NCI-H2029 treated with DMSO at 0.1 percent for 48 hours (cell line): ENCODE measurements at regions not wholly inside any gene's neighbourhood (a gene's known extent, or its start where the extent isn't known, plus 50 kb on each side); places are given as distances from the start of the nearest gene placed in this dataset.

Source experiments
- DNase-seq: peaks from one replicate; lab custom pipeline; 2025; lab: John Stamatoyannopoulos, UW

DNA sequence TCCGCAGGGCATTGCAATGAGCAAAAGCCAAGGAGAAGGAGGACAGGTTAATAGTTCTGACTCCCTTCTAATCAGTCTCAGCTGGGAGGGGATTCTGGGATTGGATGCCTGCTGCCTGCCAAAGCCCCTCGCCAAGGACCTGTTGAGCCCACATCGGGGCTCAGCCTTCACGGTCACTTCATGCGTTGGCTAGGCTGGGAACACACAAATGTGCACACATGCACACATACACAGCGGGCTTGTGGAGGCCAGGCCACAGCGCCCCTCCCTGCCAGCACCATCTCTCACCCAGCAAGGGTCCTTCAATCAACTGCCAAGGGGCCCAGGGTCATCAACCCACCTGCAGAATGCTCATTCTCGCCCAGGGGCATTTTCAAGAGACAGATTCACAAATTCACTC is 113.9 kb downstream of the C5orf15 start:
- no peak for DNase-seq

DNA sequence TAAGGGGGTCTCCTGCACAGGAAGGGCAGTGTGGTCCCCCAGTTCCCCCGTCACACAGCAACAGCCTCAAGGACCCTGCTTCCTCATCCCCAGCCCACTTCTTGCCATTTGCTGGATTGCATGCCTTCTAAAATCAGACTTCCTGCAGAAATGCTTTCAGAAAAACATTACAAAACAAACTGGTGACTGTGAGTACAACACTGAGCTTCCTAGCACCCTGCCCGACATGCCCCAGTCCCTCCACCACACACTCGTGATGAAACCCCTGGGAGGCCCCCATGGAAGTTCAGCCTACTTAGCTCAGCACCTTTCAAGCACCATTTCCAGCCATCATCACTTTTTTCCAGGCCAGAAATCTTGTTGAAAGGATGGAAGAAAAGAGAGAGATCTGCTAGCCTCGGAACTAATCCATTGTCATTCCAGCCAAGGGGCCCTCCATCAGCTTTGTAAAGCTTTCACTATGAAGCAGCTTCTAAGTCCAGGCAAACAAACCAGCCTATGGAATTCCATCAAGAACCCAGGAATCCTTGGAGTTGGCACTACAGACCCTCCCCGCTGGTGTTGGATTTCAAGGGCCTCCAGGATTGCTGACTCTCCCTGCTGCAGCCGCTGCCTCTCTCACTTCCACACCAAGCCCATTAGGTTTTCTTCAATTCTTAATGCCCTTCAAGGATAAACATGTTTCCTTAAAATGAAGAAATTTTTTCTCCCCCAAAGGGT is 114.6 kb downstream of the C5orf15 start:
- no peak for DNase-seq

DNA sequence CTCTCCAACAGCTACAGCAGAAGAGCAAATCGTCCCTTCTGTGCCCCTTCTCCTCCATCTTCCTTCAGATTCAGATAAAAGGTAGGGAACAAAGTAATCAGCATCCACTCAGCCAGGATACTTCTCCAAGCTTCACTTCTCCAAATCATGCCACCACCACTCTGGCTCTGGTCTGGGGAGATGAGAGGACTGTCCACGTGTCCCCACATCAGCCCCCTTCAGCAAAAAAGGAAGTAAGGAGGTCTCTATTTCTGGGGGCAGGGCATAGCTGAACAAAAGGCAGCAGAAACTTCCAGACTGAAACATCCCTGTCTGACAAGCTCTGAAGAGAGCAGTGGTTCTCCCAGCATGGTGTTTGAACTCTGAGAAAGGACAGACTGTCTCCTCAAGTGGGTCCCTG is 116.9 kb downstream of the C5orf15 start:
- DNase-seq = no peak

DNA sequence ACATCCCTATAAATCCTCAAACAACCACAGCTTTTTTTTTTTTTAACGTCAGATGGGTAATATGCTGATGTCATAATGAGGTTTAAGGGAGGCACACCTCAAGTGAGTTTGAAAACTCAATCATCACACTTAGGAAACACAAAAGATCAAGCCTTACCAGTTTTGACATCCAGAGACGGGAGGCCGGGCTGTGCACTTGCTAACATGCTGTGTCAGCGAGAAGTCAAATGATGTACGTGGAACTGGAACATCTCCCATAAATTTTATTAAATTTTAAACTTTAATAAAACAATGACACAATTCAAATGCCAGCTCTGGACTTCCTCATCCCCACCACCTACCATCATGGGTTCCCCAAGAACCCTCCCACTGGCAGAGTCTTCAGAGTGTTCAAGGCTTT is 117.6 kb downstream of the C5orf15 start:
- DNase-seq = no peak

DNA sequence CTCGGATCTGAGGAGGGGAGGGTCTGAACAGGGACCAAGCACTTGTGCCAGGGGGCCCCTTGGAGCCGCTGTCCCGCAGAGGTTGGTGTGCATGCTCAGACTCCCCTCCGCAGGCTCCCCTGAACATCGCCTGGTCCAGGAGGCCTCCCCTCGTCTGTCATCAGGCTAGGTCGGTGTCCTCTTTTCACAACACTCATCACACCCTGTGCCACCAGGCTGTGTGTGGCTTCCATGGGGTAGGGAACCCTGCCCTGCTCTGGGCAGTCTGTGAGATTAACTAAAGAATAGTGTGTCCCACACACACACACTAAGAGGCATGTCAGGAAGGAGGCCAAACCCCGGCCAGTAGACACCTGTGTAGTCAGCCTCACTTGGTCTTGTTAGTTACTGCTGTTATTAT is 119.3 kb downstream of the C5orf15 start:
- DNase-seq = no peak

DNA sequence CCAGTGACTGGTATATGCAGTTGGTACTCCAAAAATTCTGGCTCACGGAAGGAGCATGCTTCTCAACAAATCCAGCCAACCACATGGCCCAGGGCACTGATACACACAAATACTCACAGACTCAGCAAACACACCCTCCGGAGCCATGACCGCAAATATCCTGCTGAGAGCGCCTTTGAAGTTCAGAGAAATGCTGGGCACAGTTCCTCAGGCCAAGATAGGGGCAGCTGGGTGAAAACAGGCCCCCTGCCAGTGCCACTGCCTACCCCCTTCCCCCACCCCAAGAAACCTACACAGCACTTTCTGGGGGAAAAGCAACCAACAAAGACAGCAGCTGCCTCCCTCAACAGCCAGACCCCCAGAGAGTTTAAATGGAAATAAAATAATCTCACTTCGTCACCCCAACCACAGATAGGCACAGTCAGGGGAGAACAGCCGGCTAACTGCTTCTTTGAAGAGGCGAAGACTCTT is 120.0 kb downstream of the C5orf15 start:
- DNase-seq = peak; percentile 54

DNA sequence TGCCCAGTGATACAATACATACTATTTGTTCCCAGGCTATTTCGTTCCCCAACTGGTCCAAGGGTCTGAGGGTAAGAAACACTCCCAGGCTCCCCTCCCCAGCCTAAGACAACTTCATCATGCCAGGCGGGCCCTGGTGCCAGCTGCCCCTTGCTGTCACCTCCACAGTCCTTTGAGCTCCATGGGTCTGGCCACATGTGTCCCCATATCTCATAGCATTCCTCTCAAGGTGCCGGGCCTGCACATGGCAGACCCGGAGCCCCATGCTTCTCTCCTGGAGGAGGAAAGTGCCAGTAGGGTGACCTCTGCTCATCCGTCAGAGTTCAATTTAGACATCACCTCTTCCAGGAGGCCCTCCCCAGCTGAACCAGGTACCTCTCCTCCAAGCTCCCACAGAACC is 120.5 kb downstream of the C5orf15 start:
- no peak for DNase-seq

DNA sequence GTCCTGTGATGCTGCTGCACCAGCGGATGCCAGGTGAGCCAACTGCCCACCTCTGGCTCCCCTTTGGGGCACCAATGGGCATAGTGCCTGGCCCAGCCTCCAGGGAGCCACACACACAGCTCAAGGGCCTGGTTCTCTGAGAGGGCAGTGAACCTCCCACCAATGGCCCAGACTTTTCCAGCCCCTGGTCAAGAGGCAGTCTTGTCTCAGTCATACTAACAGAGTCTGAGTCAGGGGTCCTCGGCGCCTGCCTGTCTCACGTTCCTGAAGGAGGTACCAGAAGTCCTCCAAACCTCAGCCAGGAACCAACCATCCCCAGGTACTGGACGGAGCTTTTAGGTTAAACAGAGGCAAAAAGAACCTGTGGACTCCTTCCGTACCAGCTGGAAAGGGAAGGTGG is 121.1 kb downstream of the C5orf15 start:
- DNase-seq = no peak

DNA sequence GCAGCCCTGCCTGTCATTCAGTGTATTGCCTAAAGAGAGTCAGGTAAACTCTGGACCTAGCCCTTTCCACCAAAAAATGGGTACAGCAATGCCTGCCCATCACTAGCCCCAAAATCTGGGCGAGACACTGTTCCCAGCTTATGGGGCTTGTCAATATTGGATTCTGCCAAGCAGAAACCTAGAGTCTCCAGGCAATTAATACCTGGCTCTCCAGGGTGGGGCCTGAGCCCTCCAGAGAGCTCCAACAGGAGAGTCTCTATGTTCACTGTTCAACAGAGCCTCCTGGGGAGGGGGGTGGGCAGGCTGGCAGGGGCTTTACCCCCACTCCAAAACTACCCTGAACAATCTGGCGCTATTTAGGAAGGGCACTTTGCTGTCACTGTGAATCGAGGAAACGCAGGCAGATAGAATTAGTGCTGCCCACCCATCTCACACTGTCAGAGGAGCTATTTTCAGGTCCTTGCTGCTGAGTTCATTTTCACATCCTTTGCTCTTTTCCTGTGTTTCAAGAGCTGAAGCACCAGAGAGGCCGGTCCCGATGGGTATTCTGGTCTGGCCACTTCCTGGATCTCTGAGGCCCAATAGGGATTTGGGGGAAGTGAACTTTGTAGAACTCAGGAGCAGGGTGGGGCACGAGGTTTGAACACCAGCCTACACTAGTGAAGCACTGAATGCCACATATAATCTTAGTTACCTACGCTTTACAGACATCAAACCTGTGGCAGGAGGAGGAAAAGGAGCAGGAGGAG is 121.8 kb downstream of the C5orf15 start:
- DNase-seq = no peak

DNA sequence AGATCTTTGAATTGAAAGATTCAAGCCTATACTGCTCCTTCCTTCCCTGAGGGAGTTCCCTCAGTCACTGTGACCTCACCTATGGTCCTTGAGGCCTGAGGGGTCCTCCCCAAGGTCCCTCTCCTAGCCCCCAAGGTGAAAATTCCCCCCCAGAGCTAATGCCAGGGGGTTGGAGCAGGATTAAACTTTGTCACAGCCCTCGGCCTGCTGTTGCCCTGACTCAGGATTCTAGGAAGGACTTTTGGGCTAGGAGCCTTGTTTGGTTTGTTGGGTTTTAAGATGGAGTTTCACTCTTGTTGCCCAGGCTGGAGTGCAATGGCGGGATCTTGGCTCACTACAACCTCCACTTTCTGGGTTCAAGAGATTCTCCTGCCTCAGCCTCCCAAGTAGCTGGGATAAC is 123.2 kb downstream of the C5orf15 start:
- no peak for DNase-seq

DNA sequence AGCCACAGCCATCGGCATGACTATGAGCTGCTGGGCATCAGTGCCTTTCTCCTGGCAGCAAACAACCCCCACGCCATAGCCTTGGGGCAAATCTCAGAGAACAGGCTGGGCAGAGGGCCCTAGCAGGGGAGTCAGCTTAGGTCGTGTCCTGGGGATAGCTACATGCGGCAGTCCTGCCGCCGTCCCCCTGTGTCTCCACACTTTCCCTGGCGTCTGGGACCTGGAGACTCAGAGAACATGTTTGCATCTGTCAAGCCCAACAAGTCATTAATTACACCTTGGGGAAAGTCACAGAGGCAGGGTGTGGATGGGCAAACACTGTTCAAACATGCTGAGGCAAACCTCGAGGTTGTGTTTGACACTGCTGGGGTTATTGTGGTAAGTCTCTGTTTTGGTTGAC is 123.6 kb downstream of the C5orf15 start:
- no peak for DNase-seq

DNA sequence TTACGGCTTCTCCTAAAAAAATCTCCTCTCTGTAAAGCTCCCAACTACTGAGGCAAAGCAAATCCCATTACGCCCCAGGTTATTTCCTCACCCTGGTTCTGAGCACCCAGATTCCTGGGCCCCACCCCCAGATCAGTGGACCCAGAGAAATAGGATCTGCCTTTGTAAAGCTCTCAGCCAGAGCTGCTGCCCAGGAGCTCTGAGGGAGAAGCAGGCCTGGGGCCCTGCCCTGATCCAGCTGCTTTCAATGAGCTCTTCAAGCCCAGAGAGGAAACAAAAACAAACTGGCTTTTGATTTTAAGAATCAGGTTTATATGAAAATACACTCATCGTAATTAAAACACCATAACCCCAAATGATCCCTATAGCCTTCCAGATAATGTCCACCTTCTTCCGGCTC is 124.5 kb downstream of the C5orf15 start:
- no peak for DNase-seq

DNA sequence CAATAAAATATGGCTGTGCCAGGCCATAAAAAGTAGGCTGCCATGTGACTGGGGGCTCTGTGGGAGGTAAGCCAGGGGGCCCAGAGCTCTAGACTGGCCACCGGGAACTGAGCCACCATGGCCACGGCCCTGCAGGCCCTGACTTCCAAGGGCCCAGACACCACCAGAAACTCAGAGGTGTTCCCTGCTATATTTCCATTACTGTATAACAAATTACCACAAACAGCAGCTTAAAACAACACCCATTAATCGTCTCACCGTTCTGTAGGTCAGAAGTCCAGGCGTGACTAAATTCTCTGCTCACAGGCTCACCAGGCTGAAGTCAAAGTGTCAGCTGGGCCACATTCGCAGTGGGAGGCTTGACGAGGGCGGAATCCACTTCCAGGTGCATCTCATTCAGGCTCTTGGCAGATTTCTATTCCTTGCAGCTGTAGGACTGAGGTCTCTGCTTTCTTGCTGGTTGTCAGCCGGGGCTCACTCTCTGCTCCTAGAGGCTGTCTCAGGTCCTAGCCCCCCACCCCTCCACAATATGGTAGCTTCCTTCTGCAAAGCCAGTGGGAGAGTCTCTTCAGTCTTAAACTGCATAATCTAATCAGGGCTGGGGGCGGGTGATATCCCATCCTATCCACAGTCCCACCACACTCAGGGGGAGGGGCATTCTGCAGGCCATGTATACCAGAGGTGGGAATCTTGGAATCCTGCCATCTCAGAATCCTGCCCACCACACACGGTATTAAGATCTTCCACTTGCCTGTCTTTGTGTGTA is 125.4 kb downstream of the C5orf15 start:
- DNase-seq = no peak

DNA sequence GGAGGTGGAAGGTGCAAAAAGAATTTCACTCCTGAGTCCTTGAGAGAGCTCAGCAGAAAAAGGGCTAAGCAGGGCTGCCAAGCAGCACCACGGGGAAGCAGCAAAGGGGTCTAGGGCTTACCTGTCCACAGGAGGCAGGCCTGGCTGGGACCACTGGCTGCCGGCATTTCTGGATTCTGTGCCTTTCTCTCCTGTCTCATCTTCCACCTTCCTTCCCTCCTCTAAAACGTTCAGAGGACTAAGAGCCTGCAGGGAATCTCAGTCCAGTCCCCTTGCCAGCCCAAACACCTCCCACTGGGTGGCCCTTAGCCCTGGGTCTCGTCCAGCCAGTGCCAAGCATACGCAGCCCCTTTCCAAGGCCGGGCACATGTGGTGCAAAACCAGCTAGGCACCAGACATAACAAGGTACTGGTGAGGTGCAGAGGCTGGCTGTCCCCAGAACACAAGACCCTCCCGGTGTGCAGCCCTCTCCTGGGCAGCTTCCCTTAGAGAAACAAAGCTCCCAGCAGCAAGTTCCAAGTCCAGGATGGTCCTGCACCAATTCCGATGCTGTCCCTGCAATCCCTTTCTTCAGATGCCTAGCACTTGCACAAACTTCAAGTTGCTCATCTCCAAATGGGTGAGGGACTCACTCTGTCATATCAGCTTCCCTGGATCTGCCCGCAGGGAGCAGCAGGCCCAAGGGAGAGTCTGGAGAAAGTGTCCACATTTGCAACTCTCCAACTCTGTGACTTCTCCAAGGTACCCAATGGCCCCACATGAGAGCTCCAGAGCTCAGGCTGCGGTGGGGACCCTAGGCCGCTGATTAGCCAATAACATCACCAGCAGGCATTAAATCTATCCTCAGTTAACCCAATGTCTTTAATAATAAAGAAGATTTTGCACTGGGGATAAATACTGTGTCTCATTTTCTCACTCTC is 126.3 kb downstream of the C5orf15 start:
- DNase-seq = no peak

DNA sequence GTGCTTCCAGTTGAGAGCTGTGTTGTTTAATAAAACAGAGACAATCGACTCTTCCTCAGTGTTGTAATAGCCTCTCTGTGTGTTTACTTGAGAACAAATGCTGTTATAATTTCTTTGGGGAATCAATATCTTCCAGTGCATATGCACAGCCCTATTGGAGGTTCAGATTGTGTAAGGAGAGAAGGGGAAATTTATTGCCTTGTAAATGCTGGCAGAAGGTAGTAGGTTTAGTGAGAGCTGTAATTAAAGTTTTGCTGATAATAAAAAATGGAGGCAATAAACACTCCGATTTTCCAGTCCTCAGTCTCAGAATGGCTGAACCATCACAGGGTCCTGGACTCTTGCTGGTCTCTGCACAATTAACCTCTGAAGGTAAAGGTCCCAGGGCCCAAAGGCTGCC is 128.3 kb downstream of the C5orf15 start:
- DNase-seq = peak; percentile 46

DNA sequence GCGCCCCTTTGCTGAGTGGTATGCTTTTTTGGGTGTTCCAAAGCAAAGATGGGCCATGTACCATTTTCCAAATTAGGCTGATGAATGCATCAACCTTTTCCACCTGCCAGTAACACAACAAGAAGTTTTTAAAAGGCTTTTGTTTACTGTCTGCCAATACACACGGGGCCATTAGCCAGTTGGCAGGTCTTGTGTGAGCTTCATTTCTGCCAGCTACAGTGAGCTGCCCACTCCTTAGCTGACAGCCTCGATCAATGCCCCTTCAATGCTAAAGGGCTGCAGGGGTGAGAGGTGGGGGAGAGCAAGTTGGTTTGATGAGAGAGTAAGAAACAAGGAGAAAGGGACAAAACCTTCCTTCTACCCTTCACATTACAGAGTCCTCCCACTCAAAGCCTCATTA is 128.7 kb downstream of the C5orf15 start:
- DNase-seq = no peak

DNA sequence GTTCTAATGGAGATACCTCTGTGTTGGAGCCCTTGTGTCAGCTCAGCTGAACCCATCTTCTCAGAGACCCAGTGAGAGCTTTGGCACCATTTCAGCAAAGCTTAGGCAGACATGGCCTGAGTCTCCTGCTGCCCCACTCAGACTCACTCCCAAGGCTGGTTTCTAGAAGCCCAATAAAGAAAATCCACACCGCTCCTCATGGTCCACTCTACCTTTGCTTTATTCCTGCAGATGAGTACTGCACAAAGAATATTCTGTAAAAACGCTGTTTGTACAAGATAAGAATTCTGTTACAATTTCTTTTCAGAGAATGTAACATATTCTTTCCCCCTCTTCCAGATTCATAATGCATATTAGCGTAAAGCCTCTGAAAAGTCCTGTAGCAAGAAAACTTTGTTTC is 129.3 kb downstream of the C5orf15 start:
- DNase-seq = no peak

DNA sequence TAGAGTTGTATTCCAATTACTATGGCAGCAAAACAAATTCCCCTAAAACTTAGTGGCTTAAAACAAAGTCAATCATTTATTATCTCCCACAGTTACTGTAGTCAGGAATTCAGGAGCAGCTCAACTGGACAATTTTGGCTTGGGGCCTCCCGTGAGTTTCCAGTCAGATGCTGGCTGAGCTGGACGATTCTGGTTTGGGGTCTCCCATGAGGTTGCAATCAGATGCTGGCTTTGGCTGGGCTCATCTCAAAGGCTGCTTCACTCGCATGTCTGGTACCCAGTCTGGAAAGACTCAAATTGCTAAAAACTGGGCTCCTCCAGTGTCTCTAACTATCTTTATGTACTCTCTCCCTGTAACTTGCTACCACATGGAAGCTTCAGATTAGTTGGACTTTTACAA is 130.1 kb downstream of the C5orf15 start:
- DNase-seq = no peak

DNA sequence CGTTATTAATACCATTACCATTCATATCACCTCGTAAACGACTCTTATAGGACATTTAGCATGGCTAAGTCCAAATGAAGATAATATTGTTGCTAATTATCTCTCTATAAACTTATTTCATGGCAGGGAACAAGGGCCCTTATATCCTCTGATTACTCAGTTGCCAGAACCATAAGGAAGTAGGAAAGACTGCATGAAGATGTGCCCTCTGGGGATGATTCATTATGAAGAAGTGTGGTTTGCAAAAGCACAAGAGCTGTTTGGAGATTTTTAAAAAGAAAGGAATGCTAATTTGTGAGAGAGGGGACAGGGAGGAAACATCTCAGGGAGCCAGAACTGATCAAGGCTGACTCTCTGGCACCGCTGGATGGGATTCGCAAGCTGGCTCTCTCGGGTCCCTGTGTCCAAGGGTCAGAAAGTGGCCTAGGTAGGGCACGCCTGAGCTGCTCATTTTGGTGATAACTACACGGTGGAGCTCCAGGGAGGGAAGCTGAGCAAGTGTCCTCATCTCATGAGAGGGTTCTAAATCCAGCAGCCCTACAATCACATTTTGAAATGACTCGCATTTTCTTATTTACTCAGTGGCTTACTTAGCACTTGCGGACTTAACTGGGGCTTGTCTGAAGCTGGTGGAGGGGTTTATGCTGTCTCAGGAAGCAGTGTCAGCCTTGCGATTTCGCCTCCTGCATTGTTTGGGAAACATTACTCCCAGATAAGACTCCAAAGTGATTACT is 136.8 kb downstream of the C5orf15 start:
- no peak for DNase-seq

DNA sequence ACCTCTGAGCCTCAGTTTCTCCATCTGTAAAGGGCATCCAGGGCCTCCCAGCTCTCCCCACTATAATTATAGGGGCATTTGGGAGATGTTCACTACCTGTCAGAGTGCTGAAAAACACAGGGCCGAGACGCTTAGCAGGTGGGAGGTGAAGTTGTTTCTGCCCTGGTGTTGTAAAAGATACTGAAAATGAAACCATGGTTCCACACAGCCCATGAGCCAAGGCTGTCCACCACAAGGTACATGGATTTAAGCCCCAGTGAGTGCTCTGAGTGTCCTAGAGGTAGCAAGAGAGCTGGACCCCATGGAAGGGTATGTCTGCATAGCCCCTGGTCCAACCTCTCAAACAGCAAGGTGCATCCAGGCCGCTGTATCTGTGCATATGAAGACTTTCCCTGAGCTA is 137.5 kb downstream of the C5orf15 start:
- no peak for DNase-seq

DNA sequence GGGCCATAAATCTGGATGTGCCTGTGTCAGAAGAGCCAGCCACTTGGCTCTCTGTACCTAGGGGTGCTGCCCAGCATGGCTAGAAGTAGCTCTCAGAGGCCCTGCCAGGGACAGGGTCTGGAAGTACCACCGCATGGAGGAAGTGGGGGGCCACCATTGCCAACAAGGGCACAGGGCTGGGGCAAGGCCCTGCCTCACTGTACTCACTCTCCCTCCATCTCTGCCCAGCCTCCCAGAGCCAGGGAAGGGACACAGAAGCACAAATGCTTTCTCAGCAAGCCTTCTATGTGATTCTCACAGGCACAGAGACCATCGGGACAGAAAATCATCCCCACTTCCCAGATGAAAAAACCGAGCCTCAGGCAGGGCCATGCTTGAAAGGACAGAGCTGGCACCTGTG is 138.1 kb downstream of the C5orf15 start:
- no peak for DNase-seq
